Endothelial cell (in vitro differentiated cells): ENCODE measurements at regions not wholly inside any gene's neighbourhood (a gene's known extent, or its start where the extent isn't known, plus 50 kb on each side); places are given as distances from the start of the nearest gene placed in this dataset.

ENCODE experiments used
- DNase-seq: peaks from one replicate; pipeline ENCODE4 v3.0.0; 2021; ENCODE audit warnings: low spot score
- H3K27ac Mint-ChIP-seq: one replicate; pipeline ENCODE4 v1.8.0; 2021; ENCODE audit warnings: mixed read lengths, inconsistent platforms; ENCODE audit not compliant: unreplicated experiment
- H3K27me3 Mint-ChIP-seq: one replicate; pipeline ENCODE4 v1.8.0; 2021; ENCODE audit warnings: mild to moderate bottlenecking, moderate library complexity, mixed read lengths, inconsistent platforms; ENCODE audit not compliant: unreplicated experiment
- H3K36me3 Mint-ChIP-seq: one replicate; pipeline ENCODE4 v1.8.0; 2021; ENCODE audit warnings: mild to moderate bottlenecking, low read depth, mixed read lengths, inconsistent platforms; ENCODE audit not compliant: unreplicated experiment
- H3K4me1 Mint-ChIP-seq: one replicate; pipeline ENCODE4 v1.8.0; 2021; ENCODE audit warnings: mild to moderate bottlenecking, mixed read lengths, inconsistent platforms; ENCODE audit not compliant: unreplicated experiment
- H3K4me3 Mint-ChIP-seq: one replicate; pipeline ENCODE4 v1.8.0; 2021; ENCODE audit warnings: mild to moderate bottlenecking, mixed read lengths, inconsistent platforms; ENCODE audit not compliant: unreplicated experiment
- H3K9me3 Mint-ChIP-seq: one replicate; pipeline ENCODE4 v1.8.0; 2021; ENCODE audit warnings: mixed read lengths, inconsistent platforms; ENCODE audit not compliant: unreplicated experiment
- CTCF ChIP-seq: fragments of 200-600 bp; sonication (generic); IDR thresholded peaks from one replicate; pipeline ENCODE4 v1.5.0; 2021; ENCODE audit warnings: antibody characterized with exemption; ENCODE audit not compliant: unreplicated experiment

- no peaks in the 10 kb centered on the region for H3K4me1 Mint-ChIP-seq
- no peak overlapping the region for H3K4me3 Mint-ChIP-seq
- no peaks in the 10 kb centered on the region for H3K27me3 Mint-ChIP-seq
Measured at GRCh38 chr7:13276977-13277376, 589.5 kb downstream of the ARL4A start.

DNA sequence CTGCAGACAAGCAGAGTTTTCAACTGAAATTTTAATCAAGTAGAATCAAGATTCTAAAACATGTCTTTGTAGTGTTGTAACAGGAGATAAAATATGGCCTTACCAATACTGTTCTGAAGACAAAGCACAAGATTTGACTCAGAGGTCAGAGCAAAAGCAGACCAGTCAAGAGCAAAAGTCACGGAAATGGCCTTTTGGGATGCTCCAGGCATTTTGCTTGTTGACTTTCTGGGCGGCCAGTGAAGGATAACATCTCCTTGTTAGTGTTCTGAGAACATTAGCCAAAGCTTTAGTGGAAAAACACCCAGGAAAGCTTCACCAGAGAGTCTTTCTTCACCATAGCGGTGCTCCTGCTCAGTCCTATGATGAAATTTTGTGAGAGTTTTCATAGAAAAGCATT, 590.6 kb downstream of the ARL4A start:
- Mint-ChIP-seq H3K9me3 (no peaks in the 10 kb centered on the region), H3K27ac (no peak overlapping the region), H3K36me3 (no peaks in the 10 kb centered on the region), H3K27me3 (no peaks in the 10 kb centered on the region), H3K4me3 (no peak overlapping the region), H3K4me1 (no peaks in the 10 kb centered on the region)
- DNase-seq: no peak
- no peak for TF ChIP-seq CTCF

More at GRCh38 chr7:13276977-13277376, 589.5 kb downstream of the ARL4A start:
- peak; percentile 78 for TF ChIP-seq CTCF
- H3K9me3 Mint-ChIP-seq: no peaks in the 10 kb centered on the region
- H3K36me3 Mint-ChIP-seq: no peaks in the 10 kb centered on the region
- no peak for DNase-seq
- no peak overlapping the region for H3K27ac Mint-ChIP-seq

GRCh38 chr7:13279854-13280435, 592.5 kb downstream of the ARL4A start:
- Mint-ChIP-seq H3K4me3 (no peak overlapping the region), H3K36me3 (no peaks in the 10 kb centered on the region), H3K27me3 (no peaks in the 10 kb centered on the region), H3K9me3 (no peaks in the 10 kb centered on the region), H3K27ac (no peak overlapping the region), H3K4me1 (no peaks in the 10 kb centered on the region)
- TF ChIP-seq CTCF: peak; percentile 77
- no peak for DNase-seq

GRCh38 chr7:13282377-13282980, 595.0 kb downstream of the ARL4A start:
- H3K4me1 Mint-ChIP-seq: no peaks in the 10 kb centered on the region
- DNase-seq: no peak
- H3K4me3 Mint-ChIP-seq: no peak overlapping the region
- no peak overlapping the region for H3K27ac Mint-ChIP-seq
- no peak for TF ChIP-seq CTCF
- H3K36me3 Mint-ChIP-seq: no peaks in the 10 kb centered on the region
- H3K9me3 Mint-ChIP-seq: no peaks in the 10 kb centered on the region
- H3K27me3 Mint-ChIP-seq: no peaks in the 10 kb centered on the region

DNA sequence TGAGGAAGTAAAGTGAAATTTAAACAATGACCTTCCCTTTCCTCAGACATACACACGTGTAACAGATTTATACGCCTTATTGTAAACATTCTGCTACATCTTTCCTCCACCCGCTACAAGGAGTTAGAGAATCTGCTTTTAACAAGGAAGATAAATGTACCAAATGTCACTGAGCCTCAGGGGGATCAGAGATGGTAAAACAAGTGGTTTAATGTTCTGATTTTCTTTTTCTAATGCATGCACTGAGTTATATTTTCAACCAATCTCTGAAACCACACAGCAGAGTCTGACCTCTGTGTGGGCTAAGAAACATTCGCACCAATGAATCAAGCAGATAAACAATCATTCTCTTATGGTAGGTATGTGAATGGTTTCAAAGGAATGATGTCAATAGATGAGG, 599.5 kb downstream of the ARL4A start:
- Mint-ChIP-seq H3K9me3 (no peaks in the 10 kb centered on the region), H3K4me3 (no peak overlapping the region), H3K36me3 (no peaks in the 10 kb centered on the region), H3K27ac (no peak overlapping the region), H3K4me1 (no peaks in the 10 kb centered on the region), H3K27me3 (no peaks in the 10 kb centered on the region)
- no peak for TF ChIP-seq CTCF
- no peak for DNase-seq
